ENCODE measurements at regions not wholly inside any gene's neighbourhood (a gene's known extent, or its start where the extent isn't known, plus 50 kb on each side); places are given as distances from the start of the nearest gene placed in this dataset.

GRCh38 chr4:176910646-176911045 lies 117.9 kb upstream of the VEGFC start:
- no peak for TF ChIP-seq POLR2AphosphoS5 (IDR thresholded peaks at IDR 0.05; ENCODE audit: low read depth, low read length)
- no peak for TF ChIP-seq TAF1 (IDR thresholded peaks at IDR 0.05; ENCODE audit: borderline replicate concordance, insufficient read depth, low read length)
- no peak for TF ChIP-seq FOXP2 (optimal IDR thresholded peaks at IDR 0.05; ENCODE audit: borderline replicate concordance, extremely low read depth, extremely low read length, insufficient read depth)
- TF ChIP-seq, protein P1, sequence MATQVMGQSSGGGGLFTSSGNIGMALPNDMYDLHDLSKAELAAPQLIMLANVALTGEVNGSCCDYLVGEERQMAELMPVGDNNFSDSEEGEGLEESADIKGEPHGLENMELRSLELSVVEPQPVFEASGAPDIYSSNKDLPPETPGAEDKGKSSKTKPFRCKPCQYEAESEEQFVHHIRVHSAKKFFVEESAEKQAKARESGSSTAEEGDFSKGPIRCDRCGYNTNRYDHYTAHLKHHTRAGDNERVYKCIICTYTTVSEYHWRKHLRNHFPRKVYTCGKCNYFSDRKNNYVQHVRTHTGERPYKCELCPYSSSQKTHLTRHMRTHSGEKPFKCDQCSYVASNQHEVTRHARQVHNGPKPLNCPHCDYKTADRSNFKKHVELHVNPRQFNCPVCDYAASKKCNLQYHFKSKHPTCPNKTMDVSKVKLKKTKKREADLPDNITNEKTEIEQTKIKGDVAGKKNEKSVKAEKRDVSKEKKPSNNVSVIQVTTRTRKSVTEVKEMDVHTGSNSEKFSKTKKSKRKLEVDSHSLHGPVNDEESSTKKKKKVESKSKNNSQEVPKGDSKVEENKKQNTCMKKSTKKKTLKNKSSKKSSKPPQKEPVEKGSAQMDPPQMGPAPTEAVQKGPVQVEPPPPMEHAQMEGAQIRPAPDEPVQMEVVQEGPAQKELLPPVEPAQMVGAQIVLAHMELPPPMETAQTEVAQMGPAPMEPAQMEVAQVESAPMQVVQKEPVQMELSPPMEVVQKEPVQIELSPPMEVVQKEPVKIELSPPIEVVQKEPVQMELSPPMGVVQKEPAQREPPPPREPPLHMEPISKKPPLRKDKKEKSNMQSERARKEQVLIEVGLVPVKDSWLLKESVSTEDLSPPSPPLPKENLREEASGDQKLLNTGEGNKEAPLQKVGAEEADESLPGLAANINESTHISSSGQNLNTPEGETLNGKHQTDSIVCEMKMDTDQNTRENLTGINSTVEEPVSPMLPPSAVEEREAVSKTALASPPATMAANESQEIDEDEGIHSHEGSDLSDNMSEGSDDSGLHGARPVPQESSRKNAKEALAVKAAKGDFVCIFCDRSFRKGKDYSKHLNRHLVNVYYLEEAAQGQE (IDR thresholded peaks at IDR 0.05; ENCODE audit: insufficient read depth in 1 of 2, low read depth in 2 of 2, low read length in 2 of 2), result no peak
- no peak for TF ChIP-seq SIN3A (IDR thresholded peaks at IDR 0.05; ENCODE audit: borderline replicate concordance, insufficient read depth, low read length)

Data from PFSK-1 (cell line).